GM12892 (cell line): ENCODE measurements at regions not wholly inside any gene's neighbourhood (a gene's known extent, or its start where the extent isn't known, plus 50 kb on each side); places are given as distances from the start of the nearest gene placed in this dataset.

Source experiments
- POLR2A ChIP-seq: IDR thresholded peaks from 2 replicates; pipeline ENCODE4 v1.6.1; 2011; ENCODE audit warnings: low read depth, low read length, control low read depth
- POLR2AphosphoS5 ChIP-seq: IDR thresholded peaks from 2 replicates; pipeline ENCODE4 v1.6.1; 2011; ENCODE audit warnings: low read depth, low read length, control low read depth
- TAF1 ChIP-seq: IDR thresholded peaks from 2 replicates; pipeline ENCODE4 v1.6.1; 2011; ENCODE audit warnings: low read depth, mild to moderate bottlenecking, control low read depth, low read length, borderline replicate concordance

DNA sequence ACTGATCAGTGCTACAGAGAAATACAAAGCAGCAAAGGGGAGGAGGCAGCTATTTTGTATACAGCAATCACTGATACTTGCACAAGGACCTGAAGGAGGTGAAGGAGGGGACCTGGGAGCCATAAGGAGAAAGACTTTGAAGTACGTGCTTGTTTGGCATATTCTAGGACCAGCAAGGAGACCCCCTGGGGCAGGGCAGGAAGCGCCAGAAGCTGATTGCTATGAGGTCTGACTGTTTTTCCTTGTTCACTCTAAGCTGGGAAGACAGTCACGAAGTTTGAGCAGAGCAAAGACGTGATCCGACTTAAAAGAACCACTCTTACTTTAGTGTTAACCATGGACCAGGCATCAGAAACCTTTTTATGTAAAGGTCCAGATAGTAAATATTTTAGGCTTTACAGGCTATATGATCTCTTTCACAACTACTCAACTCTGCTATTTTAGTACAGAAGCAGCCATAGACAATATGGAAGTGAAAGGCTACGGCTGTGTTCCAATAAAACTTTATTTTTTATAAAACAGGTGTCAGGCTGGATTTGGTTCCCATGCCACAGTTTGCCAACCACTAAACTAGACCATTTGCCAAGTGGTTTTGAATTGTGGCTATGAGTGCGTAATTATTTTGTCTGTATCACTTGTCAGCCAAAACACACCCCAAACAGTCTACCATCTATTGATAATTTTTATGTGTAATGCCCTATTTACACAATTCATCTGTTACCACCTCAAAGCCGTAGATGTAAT, 217.9 kb downstream of the PRL start:
- TF ChIP-seq POLR2AphosphoS5 = no peak
- no peak for TF ChIP-seq POLR2A
- no peak for TF ChIP-seq TAF1
